ENCODE measurements at regions not wholly inside any gene's neighbourhood (a gene's known extent, or its start where the extent isn't known, plus 50 kb on each side); places are given as distances from the start of the nearest gene placed in this dataset.

GRCh38 chr6:127031511-127031910 is 87.0 kb upstream of the RSPO3 start:
- DNase-seq (ENCODE audit: low read depth in 1 of 2, low spot score in 2 of 2), result no peak
- no peak overlapping the region for H3K27ac ChIP-seq
- H3K9me3 ChIP-seq (replicated peaks), result no peaks in the 10 kb centered on the region
- H3K4me1 ChIP-seq (replicated peaks), result no peaks in the 10 kb centered on the region
- no peaks in the 10 kb centered on the region for H3K27me3 ChIP-seq (replicated peaks)
- no peak overlapping the region for H3K4me3 ChIP-seq
- H3K36me3 ChIP-seq, result no peaks in the 10 kb centered on the region

DNA sequence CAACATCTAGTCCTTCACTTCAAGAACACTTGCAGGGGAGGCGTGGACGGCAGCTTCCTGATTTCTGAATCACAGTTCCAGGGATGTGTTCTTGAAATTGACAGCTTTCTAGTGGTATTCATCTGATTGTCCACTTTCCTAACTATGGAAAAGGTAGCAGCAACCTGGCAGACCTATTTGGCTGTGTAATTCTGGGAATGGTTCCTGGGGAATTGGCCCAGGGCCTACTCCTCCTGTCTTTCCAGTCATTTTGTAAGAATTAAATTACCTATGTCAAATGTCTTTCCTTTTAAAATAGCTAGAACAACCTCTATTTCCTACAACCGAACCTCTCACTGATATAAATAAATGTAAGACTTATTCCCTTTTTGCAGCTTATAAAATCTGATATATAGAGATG is 85.5 kb upstream of the RSPO3 start:
- Histone ChIP-seq H3K4me3 (no peak overlapping the region), H3K4me1 (replicated peaks) (no peaks in the 10 kb centered on the region), H3K36me3 (no peaks in the 10 kb centered on the region), H3K27ac (no peak overlapping the region), H3K27me3 (replicated peaks) (no peaks in the 10 kb centered on the region), H3K9me3 (replicated peaks) (no peaks in the 10 kb centered on the region)
- no peak for DNase-seq (ENCODE audit: low read depth in 1 of 2, low spot score in 2 of 2)

DNA sequence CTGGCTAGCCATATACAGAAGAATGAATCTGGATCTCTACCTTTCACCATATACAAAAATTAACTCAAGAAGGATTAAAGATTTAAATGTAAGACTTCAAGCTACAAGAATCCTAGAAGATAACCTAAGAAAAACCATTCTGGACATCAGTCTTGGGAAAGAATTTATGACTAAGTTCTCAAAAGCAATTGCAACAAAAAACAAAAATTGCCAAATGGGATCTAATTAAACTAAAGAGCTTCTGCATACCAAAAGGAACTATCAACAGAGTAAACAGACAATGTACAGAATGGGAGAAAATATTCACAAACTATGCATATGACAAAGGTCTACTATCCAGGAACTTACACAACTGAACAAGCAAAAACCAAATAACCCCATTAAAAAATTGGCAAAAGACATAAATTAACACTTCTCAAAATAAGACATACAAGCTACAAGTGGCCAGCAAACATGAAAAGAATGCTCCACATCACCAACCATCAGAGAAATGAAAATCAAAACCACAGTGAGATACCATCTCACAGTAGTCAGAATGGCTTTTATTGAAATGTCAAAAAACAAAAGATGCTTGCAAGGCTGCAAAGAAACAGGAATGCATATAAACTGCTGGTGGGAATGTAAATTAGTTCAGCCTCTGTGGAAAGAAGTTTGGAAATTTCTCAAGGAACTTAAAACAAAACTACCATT is 66.8 kb upstream of the RSPO3 start:
- no peaks in the 10 kb centered on the region for H3K27me3 ChIP-seq (replicated peaks)
- peaks cover 28% of the 10 kb centered on the region for H3K4me1 ChIP-seq (replicated peaks)
- H3K9me3 ChIP-seq (replicated peaks), result no peaks in the 10 kb centered on the region
- peak in 1 of 2 experiments; percentile 82 for DNase-seq (ENCODE audit: low read depth in 1 of 2, low spot score in 2 of 2)
- no peaks in the 10 kb centered on the region for H3K36me3 ChIP-seq
- H3K4me3 ChIP-seq, result no peak overlapping the region
- H3K27ac ChIP-seq, result peak overlapping the region; percentile 68

DNA sequence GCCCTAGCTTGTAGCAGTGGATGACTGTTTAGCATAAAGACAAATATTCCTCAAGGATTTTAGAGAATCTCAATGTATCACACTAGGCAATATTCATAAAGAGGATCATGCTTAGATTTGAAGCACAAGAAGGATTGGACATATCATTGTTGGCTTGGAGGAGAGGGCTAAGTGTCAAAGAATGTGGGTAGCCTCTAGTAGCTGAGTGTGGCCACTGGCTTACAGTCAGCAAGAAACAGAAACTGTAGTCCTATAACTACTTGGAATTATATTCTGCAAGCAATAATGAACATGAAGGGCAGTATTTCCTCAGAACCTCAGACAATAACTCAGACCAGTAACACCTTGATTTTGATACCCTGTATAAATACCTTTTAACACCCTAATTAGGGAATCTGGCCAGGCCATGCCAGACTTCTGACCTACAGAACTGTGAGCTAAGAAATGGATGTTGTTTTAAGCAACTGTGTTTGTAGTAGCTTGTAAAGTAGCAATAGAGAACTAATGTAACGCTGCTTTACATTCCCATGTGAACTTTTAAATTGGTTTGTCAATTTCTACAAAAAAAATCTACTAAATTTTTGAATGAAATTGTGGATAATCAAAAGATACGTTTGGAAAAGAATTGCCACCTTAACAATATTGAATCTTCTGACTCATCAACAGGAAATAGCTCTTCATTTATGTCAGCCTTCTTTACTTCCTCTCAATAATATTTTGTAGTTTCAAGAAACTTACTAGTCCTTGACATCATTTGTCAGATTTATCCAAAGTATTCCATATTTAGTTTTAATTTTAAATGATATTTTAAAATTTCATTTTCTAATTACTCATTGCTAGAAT is 65.2 kb upstream of the RSPO3 start:
- H3K27me3 ChIP-seq (replicated peaks), result no peaks in the 10 kb centered on the region
- H3K9me3 ChIP-seq (replicated peaks), result no peaks in the 10 kb centered on the region
- peak in 1 of 2 experiments; percentile 45 for DNase-seq (ENCODE audit: low read depth in 1 of 2, low spot score in 2 of 2)
- no peaks in the 10 kb centered on the region for H3K36me3 ChIP-seq
- H3K4me1 ChIP-seq (replicated peaks), result peaks cover 28% of the 10 kb centered on the region
- H3K4me3 ChIP-seq, result no peak overlapping the region
- peak overlapping the region; percentile 68 for H3K27ac ChIP-seq

GRCh38 chr6:127053875-127054235 is 64.6 kb upstream of the RSPO3 start:
- peak in 1 of 2 experiments; percentile 5 for DNase-seq (ENCODE audit: low read depth in 1 of 2, low spot score in 2 of 2)
- Histone ChIP-seq H3K4me1 (replicated peaks) (peaks cover 28% of the 10 kb centered on the region), H3K27ac (peak overlapping the region; percentile 68), H3K27me3 (replicated peaks) (no peaks in the 10 kb centered on the region), H3K9me3 (replicated peaks) (no peaks in the 10 kb centered on the region), H3K4me3 (no peak overlapping the region), H3K36me3 (no peaks in the 10 kb centered on the region)

GRCh38 chr6:127058027-127058426 is 60.4 kb upstream of the RSPO3 start:
- Histone ChIP-seq H3K27ac (no peak overlapping the region), H3K4me1 (replicated peaks) (peaks cover 15% of the 10 kb centered on the region), H3K36me3 (no peaks in the 10 kb centered on the region), H3K4me3 (no peak overlapping the region), H3K9me3 (replicated peaks) (no peaks in the 10 kb centered on the region), H3K27me3 (replicated peaks) (no peaks in the 10 kb centered on the region)
- DNase-seq (ENCODE audit: low read depth in 1 of 2, low spot score in 2 of 2), result peak in 1 of 2 experiments; percentile 4

GRCh38 chr6:127058936-127059335 is 59.5 kb upstream of the RSPO3 start:
- H3K36me3 ChIP-seq, result no peaks in the 10 kb centered on the region
- H3K4me3 ChIP-seq, result no peak overlapping the region
- H3K9me3 ChIP-seq (replicated peaks), result no peaks in the 10 kb centered on the region
- peaks cover 6% of the 10 kb centered on the region for H3K4me1 ChIP-seq (replicated peaks)
- no peaks in the 10 kb centered on the region for H3K27me3 ChIP-seq (replicated peaks)
- no peak for DNase-seq (ENCODE audit: low read depth in 1 of 2, low spot score in 2 of 2)
- no peak overlapping the region for H3K27ac ChIP-seq
